ENCODE measurements at regions not wholly inside any gene's neighbourhood (a gene's known extent, or its start where the extent isn't known, plus 50 kb on each side); places are given as distances from the start of the nearest gene placed in this dataset.

GRCh38 chr4:3689576-3690550, 76.3 kb upstream of the ADRA2C start:
- DNase-seq (ENCODE audit: low read depth, low spot score): no peak
- in situ Hi-C loops (cut with HindIII; ENCODE audit: low sequenced_read_pairs): no loop called here
- TF ChIP-seq, protein P1, sequence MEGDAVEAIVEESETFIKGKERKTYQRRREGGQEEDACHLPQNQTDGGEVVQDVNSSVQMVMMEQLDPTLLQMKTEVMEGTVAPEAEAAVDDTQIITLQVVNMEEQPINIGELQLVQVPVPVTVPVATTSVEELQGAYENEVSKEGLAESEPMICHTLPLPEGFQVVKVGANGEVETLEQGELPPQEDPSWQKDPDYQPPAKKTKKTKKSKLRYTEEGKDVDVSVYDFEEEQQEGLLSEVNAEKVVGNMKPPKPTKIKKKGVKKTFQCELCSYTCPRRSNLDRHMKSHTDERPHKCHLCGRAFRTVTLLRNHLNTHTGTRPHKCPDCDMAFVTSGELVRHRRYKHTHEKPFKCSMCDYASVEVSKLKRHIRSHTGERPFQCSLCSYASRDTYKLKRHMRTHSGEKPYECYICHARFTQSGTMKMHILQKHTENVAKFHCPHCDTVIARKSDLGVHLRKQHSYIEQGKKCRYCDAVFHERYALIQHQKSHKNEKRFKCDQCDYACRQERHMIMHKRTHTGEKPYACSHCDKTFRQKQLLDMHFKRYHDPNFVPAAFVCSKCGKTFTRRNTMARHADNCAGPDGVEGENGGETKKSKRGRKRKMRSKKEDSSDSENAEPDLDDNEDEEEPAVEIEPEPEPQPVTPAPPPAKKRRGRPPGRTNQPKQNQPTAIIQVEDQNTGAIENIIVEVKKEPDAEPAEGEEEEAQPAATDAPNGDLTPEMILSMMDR (IDR thresholded peaks at IDR 0.05; ENCODE audit: low read depth, low read length): no peak
- no peak overlapping the region for H3K4me3 ChIP-seq (ENCODE audit: low read depth, low read length)

DNA sequence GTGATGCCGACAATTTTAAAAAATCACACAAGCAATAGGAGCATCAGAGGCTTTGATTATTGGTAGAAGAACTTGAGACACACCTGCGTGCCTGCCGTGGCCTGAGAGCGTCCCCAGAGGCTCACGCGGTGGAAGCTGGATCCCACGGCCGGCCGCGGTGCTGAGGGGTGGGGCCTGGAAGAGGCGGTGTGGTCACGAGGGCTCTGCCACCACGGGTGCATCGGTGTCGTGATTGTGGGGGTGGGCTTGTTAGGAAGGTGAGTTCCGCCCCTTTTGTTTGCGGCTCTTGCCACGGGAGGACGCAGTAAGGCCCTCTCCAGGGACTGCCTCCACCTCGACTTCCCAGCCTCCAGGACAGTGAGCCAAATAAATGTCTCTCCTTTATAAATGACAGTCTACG, 77.2 kb upstream of the ADRA2C start:
- no peak overlapping the region for H3K4me3 ChIP-seq (ENCODE audit: low read depth, low read length)
- in situ Hi-C loops (cut with HindIII; ENCODE audit: low sequenced_read_pairs): no loop called here
- DNase-seq (ENCODE audit: low read depth, low spot score): no peak
- TF ChIP-seq, protein P1 (IDR thresholded peaks at IDR 0.05; ENCODE audit: low read depth, low read length): no peak

DNA sequence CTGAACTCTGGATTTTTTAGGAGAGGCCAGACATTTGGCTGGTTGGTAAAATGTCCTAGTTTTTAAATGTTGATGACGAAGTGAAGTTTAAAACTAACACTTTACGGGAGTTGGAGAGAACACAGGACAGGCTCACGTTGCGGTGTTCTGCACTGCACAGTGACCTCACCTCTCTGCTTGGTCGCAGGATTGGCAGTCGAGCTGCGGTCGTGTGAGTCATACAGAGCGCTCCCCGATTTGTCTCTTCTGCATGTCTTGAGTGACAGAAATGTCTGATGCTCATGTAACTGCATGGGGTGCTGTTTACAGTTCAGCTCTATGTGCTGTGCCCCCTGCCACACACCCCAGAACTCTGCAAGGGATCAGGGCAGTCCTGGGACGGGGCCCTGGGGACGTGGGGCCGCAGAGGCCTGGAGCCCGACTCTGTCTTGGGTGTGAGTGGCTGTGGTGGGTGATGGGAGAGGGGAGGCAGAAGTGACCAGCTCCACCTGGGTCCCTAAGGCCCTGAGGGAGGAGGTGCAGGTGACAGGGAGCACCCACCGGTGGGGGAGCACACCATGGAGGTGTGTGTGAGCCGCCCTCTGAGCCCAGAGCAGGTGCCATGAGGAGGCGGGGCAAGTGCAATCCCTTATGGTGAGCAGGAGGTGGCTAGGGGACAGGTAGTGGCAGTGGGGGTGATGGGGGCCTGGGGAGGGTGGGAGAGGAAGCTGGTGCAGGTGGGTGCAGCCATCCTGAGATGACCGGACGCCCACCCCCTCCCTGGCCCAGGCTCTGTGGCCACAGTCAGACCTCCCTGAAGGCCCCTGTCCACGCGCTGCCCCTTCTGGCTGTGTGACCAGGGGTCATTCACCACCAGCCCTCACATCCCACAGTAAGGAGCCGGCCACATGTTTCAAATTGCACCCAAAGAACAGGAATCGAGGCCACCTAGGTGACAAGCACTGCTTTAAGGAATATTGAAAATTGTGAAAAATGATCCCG, 77.9 kb upstream of the ADRA2C start:
- DNase-seq (ENCODE audit: low read depth, low spot score): no peak
- in situ Hi-C loops (cut with HindIII; ENCODE audit: low sequenced_read_pairs): no loop called here
- TF ChIP-seq, protein P1 (IDR thresholded peaks at IDR 0.05; ENCODE audit: low read depth, low read length): no peak
- H3K4me3 ChIP-seq (ENCODE audit: low read depth, low read length): no peak overlapping the region

GRCh38 chr4:3687538-3687937, 78.6 kb upstream of the ADRA2C start:
- no peak overlapping the region for H3K4me3 ChIP-seq (ENCODE audit: low read depth, low read length)
- no peak for DNase-seq (ENCODE audit: low read depth, low spot score)
- in situ Hi-C loops (cut with HindIII; ENCODE audit: low sequenced_read_pairs): no loop called here
- TF ChIP-seq, protein P1 (IDR thresholded peaks at IDR 0.05; ENCODE audit: low read depth, low read length): no peak

DNA sequence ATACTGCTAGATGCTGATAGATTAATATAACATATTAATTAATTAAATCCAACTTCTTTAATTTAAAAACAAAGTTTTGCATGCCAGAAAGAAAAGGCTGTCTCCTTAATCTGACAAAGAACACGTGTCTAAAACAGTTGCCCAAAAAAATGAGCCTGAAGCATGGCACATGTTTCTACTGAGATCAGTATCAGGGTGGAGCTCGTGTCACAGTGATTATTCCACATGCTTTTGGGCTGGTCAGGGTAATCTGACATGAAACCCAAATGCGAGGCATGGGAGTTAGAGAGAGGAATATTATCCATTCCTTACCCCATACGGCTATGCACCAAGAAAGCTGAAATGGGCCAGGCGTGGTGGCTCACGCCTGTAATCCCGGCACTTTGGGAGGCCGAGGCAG, 79.4 kb upstream of the ADRA2C start:
- no peak for DNase-seq (ENCODE audit: low read depth, low spot score)
- in situ Hi-C loops (cut with HindIII; ENCODE audit: low sequenced_read_pairs): no loop called here
- TF ChIP-seq, protein P1 (IDR thresholded peaks at IDR 0.05; ENCODE audit: low read depth, low read length): no peak
- no peak overlapping the region for H3K4me3 ChIP-seq (ENCODE audit: low read depth, low read length)

DNA sequence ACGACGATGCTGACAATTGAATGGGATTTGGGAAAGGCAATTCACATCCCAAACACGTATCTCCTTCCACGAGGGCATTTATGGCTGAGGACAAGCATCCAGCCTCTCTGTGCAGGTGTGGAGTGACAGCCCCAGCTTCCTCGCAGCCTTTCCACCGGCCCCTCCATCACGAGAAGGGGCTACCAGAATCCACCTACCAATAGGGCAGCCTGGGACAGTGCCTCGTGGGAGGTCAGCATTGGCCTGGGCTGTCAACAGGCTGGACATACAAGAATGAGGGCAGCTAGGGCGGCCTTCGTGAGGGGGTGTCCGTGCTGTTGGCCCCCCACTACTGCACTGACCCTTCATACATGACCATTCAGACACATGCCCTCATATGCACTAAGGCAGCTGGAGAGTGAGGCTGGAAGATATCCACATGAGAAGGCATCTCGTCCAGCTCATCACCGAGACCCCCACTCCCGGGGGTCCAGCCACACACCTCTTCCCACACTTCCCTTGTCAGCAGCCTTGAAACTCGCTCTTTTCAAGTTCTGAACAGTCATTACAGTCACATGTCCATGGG, 81.0 kb upstream of the ADRA2C start:
- no peak overlapping the region for H3K4me3 ChIP-seq (ENCODE audit: low read depth, low read length)
- no peak for DNase-seq (ENCODE audit: low read depth, low spot score)
- in situ Hi-C loops (cut with HindIII; ENCODE audit: low sequenced_read_pairs): no loop called here
- TF ChIP-seq, protein P1 (IDR thresholded peaks at IDR 0.05; ENCODE audit: low read depth, low read length): no peak

All from astrocyte of the spinal cord (primary cell).